Lower leg skin (tissue), 3 donors: ENCODE measurements at regions not wholly inside any gene's neighbourhood (a gene's known extent, or its start where the extent isn't known, plus 50 kb on each side); places are given as distances from the start of the nearest gene placed in this dataset.
"Not testable (repeated sequence)": the region's sequence is repeated elsewhere in the genome, so short reads cannot be mapped to it uniquely, and the experiment has no call there.

ENCODE experiments used
- CTCF ChIP-seq, 3 donors: fragments of 450-650 bp; IDR thresholded peaks; one replicate each; pipeline ENCODE4 v1.5.1; 2016; ENCODE audit warnings: antibody characterized with exemption in 3 of 3, mild to moderate bottlenecking in 3 of 3, moderate library complexity in 2 of 3
- POLR2A ChIP-seq, 2 donors: fragments of 450-650 bp; IDR thresholded peaks; one replicate each; pipeline ENCODE4 v1.6.1; 2016 to 2017; ENCODE audit warnings: antibody characterized with exemption in 2 of 2, mild to moderate bottlenecking in 1 of 2, moderate library complexity in 1 of 2

- not testable (repeated sequence) for TF ChIP-seq CTCF, POLR2A (IDR thresholded peaks at IDR 0.05)
These were observed 123.8 kb upstream of the ZNF469 start for GRCh38 chr16:88258764-88259525.
